IMR-90 (cell line): ENCODE measurements at regions not wholly inside any gene's neighbourhood (a gene's known extent, or its start where the extent isn't known, plus 50 kb on each side); places are given as distances from the start of the nearest gene placed in this dataset.

Experiments
- ATAC-seq: fragments of 200-7000 bp; cut with Tn5 transposase; 2 replicates; pipeline ENCODE4 v1.9.1; 2020; ENCODE audit warnings: low read depth, mild to moderate bottlenecking, moderate library complexity
- BruUV-seq: library from RNA; stranded (reverse); fragments of 400-500 nt; replicated peaks from 2 replicates; lab custom pipeline; 2021; lab: Mats Ljungman, UMichigan
- CTCF ChIA-PET: fragments of 300-600 bp; formaldehyde crosslinking; extraction: SDS; loops from one replicate; lab custom pipeline; 2021; ENCODE audit warnings: antibody characterized with exemption; lab: Yijun Ruan, JAX
- POLR2A ChIA-PET: fragments of 300-600 bp; sonication (Branson Sonifier 250); formaldehyde crosslinking; loops from one replicate; lab custom pipeline; 2022; ENCODE audit warnings: antibody characterized with exemption; ENCODE audit not compliant: unreplicated experiment; lab: Charles Lee
- DNase-seq: peaks from one replicate; pipeline ENCODE4 v3.0.0; 2013
- H2AFZ ChIP-seq: replicated peaks from 2 replicates; pipeline ENCODE3; 2013; ENCODE audit warnings: low read length, mild to moderate bottlenecking; ENCODE audit not compliant: poor library complexity
- H2AK5ac ChIP-seq: 2 replicates; pipeline ENCODE4 v1.6.1; 2013; ENCODE audit warnings: low read depth, low read length, inconsistent platforms
- H2AK9ac ChIP-seq: replicated peaks from 2 replicates; pipeline ENCODE3; 2013; ENCODE audit warnings: mild to moderate bottlenecking, low read depth, low read length, moderate library complexity; ENCODE audit not compliant: poor library complexity
- H2BK120ac ChIP-seq: 2 replicates; pipeline ENCODE4 v1.6.1; 2013; ENCODE audit warnings: low read depth, low read length, inconsistent platforms
- H2BK15ac ChIP-seq: 3 replicates; pipeline ENCODE4 v1.6.1; 2013; ENCODE audit warnings: low read depth, low read length, inconsistent platforms
- H2BK20ac ChIP-seq: 2 replicates; pipeline ENCODE4 v1.6.1; 2013; ENCODE audit warnings: low read depth, mild to moderate bottlenecking, inconsistent platforms, low read length, moderate library complexity
- H2BK5ac ChIP-seq: 2 replicates; pipeline ENCODE4 v1.6.1; 2013; ENCODE audit warnings: mild to moderate bottlenecking, low read depth, low read length, inconsistent platforms; ENCODE audit not compliant: poor library complexity, severe bottlenecking
- H3K14ac ChIP-seq: replicated peaks from 2 replicates; pipeline ENCODE4 v1.6.1; 2013; ENCODE audit warnings: low read depth, low read length, inconsistent platforms
- H3K18ac ChIP-seq: 2 replicates; pipeline ENCODE4 v1.6.1; 2013; ENCODE audit warnings: low read depth, low read length, control low read depth
- H3K23ac ChIP-seq: 2 replicates; pipeline ENCODE4 v1.6.1; 2013; ENCODE audit warnings: low read depth, low read length, inconsistent platforms
- H3K27ac ChIP-seq: 2 replicates; pipeline ENCODE4 v1.5.1; 2013; ENCODE audit warnings: mild to moderate bottlenecking, control low read depth, low read length; ENCODE audit not compliant: insufficient read depth
- H3K27me3 ChIP-seq: 2 replicates; pipeline ENCODE4 v1.6.1; 2013; ENCODE audit warnings: low read length; ENCODE audit not compliant: control insufficient read depth, insufficient read depth
- H3K36me3 ChIP-seq: 2 replicates; pipeline ENCODE4 v1.6.1; 2013; ENCODE audit warnings: low read length, mixed read lengths; ENCODE audit not compliant: control insufficient read depth, insufficient read depth
- H3K4ac ChIP-seq: 2 replicates; pipeline ENCODE4 v1.6.1; 2013; ENCODE audit warnings: low read depth, low read length, inconsistent platforms
- H3K4me1 ChIP-seq: 2 replicates; pipeline ENCODE4 v1.6.1; 2013; ENCODE audit warnings: low read length, mixed read lengths; ENCODE audit not compliant: control insufficient read depth, insufficient read depth
- H3K4me2 ChIP-seq: 2 replicates; pipeline ENCODE4 v1.6.1; 2013; ENCODE audit warnings: low read depth, mild to moderate bottlenecking, control low read depth, low read length, moderate library complexity
- H3K4me3 ChIP-seq: 2 replicates; pipeline ENCODE4 v1.5.1; 2013; ENCODE audit warnings: low read depth, mild to moderate bottlenecking, control low read depth, low read length, moderate library complexity; ENCODE audit not compliant: insufficient read depth
- H3K56ac ChIP-seq: 2 replicates; pipeline ENCODE4 v1.6.1; 2013; ENCODE audit warnings: low read length, inconsistent platforms; ENCODE audit not compliant: insufficient read depth; ENCODE audit errors: extremely low read depth
- H3K79me1 ChIP-seq, 2 experiments: 2 replicates each; pipeline ENCODE4 v1.6.1; 2013; ENCODE audit warnings: low read length in 2 of 2, inconsistent platforms in 1 of 2, low read depth in 1 of 2
- H3K9ac ChIP-seq: 2 replicates; pipeline ENCODE4 v1.6.1; 2013; ENCODE audit warnings: low read depth, low read length, control low read depth
- H3K9me1 ChIP-seq: 2 replicates; pipeline ENCODE4 v1.6.1; 2013; ENCODE audit warnings: low read length, inconsistent platforms; ENCODE audit not compliant: insufficient read depth
- H3K9me3 ChIP-seq: 2 replicates; pipeline ENCODE4 v1.6.1; 2013; ENCODE audit warnings: low read length; ENCODE audit not compliant: control insufficient read depth, insufficient read depth
- H4K20me1 ChIP-seq: 2 replicates; pipeline ENCODE4 v1.6.1; 2013; ENCODE audit warnings: low read length, inconsistent platforms; ENCODE audit not compliant: insufficient read depth
- H4K5ac ChIP-seq: 2 replicates; pipeline ENCODE4 v1.6.1; 2013; ENCODE audit warnings: mild to moderate bottlenecking, low read depth, low read length, control low read depth
- H4K8ac ChIP-seq, 2 experiments: 2 replicates each; pipeline ENCODE4 v1.6.1; 2013; ENCODE audit warnings: low read depth in 2 of 2, low read length in 2 of 2, control low read depth in 1 of 2, inconsistent platforms in 1 of 2
- H4K91ac ChIP-seq: 2 replicates; pipeline ENCODE4 v1.6.1; 2013; ENCODE audit warnings: low read depth, low read length, inconsistent platforms; ENCODE audit not compliant: insufficient read depth
- BHLHE40 ChIP-seq: fragments of 150-350 bp; IDR thresholded peaks from 2 replicates; pipeline ENCODE4 v1.6.1; 2016; ENCODE audit warnings: mild to moderate bottlenecking, low read depth, low read length
- FOS ChIP-seq: fragments of 150-350 bp; IDR thresholded peaks from 2 replicates; pipeline ENCODE4 v1.6.1; 2016; ENCODE audit warnings: low read depth, low read length
- MXI1 ChIP-seq: IDR thresholded peaks from 2 replicates; pipeline ENCODE4 v1.6.1; 2012; ENCODE audit warnings: low read depth, mild to moderate bottlenecking, low read length, moderate library complexity, borderline replicate concordance
- POLR2A ChIP-seq: IDR thresholded peaks from 2 replicates; pipeline ENCODE4 v1.6.1; 2012; ENCODE audit warnings: mild to moderate bottlenecking, low read depth, low read length
- RAD21 ChIP-seq: IDR thresholded peaks from 2 replicates; pipeline ENCODE4 v1.6.1; 2012; ENCODE audit warnings: low read length, improper control_type of control experiment
- RFX5 ChIP-seq: IDR thresholded peaks from 2 replicates; pipeline ENCODE4 v1.8.0; 2012; ENCODE audit warnings: low read depth, mild to moderate bottlenecking, low read length, moderate library complexity
- WGBS, 2 experiments: methylation state at CpG; one replicate each; pipeline versions ENCODE4 v1.1.5 to v1.1.7; 2013; ENCODE audit warnings: missing lambda C conversion rate in 2 of 2; ENCODE audit not compliant: insufficient read length in 1 of 2; ENCODE audit errors: extremely low coverage in 2 of 2; 5-methylcytosine and 5-hydroxymethylcytosine counted together
- dilution Hi-C: fragments of 300-500 bp; cut with HindIII; formaldehyde crosslinking; loops from one replicate; pipeline ENCODE4 v1.14.3; 2018; ENCODE audit warnings: low sequenced_read_pairs; ENCODE audit not compliant: unreplicated experiment
- in situ Hi-C: fragments of 300-500 bp; cut with MboI; formaldehyde crosslinking; loops from 3 replicates; pipeline ENCODE4 v1.14.3; 2019; ENCODE audit warnings: low sequenced_read_pairs, inconsistent platforms, mixed read lengths
- intact Hi-C: fragments of 100-400 bp; cut with micrococcal nuclease; formaldehyde crosslinking; loops from 2 replicates; pipeline ENCODE4 v1.10.0; 2022
- TF ChIP-seq, protein P1 (sequence below): conservative IDR thresholded peaks from 2 replicates; pipeline ENCODE4 v1.5.1; 2012; ENCODE audit warnings: mild to moderate bottlenecking, low read depth, low read length, improper control_type of control experiment
- TF ChIP-seq, protein P2 (sequence below): fragments of 150-350 bp; IDR thresholded peaks from 2 replicates; pipeline ENCODE4 v1.6.1; 2016; ENCODE audit warnings: low read depth, mild to moderate bottlenecking, low read length, moderate library complexity, borderline replicate concordance

DNA sequence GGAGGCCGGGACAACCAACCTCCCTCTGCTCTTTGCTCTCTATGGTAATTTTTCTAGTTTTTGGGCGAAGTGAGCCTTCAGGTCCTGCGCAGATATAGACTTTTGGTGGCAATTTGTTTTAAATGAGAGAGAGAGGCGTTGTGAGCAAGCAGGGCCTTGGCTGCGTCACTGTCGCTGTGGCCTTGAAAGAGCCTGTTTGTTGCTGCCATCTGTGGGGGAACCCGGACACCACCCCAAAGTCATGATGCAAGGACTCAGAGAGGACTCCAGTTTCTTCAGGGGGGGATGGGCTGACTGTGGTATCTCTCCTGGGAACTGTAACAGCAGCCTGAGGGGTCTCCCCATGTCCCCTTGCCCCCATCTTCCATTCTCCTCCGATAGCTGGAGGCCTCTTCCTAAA lies 462.7 kb upstream of the SULF2 start:
- WGBS, 2 experiments, result no CpG with 5 or more reads among the region's 8 CpGs
- dilution Hi-C loops, result no loop called here

More for the DNA sequence above, 462.7 kb upstream of the SULF2 start:
- Histone ChIP-seq H3K18ac (no peak overlapping the region), H3K14ac (no peak overlapping the region), H3K79me1 (no peaks in the 10 kb centered on the region), H3K56ac (no peak overlapping the region), H3K4ac (no peak overlapping the region), H2AFZ (no peak overlapping the region), H3K4me1 (no peaks in the 10 kb centered on the region), H4K91ac (no peak overlapping the region), H2BK15ac (no peak overlapping the region), H2AK5ac (no peak overlapping the region), H4K8ac (no peak overlapping the region), H3K4me3 (no peak overlapping the region), H3K4me2 (no peak overlapping the region), H4K5ac (no peak overlapping the region), H3K27me3 (peaks cover 2% of the 10 kb centered on the region; the same call in 1 of the 2 replicates), H3K27ac (no peak overlapping the region), H2BK120ac (no peak overlapping the region), H3K9me3 (no peaks in the 10 kb centered on the region), H2BK5ac (no peak overlapping the region), H3K9ac (no peak overlapping the region), H2BK20ac (no peak overlapping the region), H4K20me1 (no peaks in the 10 kb centered on the region), H2AK9ac (no peak overlapping the region), H3K23ac (no peak overlapping the region), H3K36me3 (no peaks in the 10 kb centered on the region), H3K9me1 (no peaks in the 10 kb centered on the region)
- ChIA-PET POLR2A (no interaction called here), CTCF (no interaction called here)
- in situ Hi-C loops (no loop called here), intact Hi-C loops (no loop called here)
- no peak for ATAC-seq
- BruUV-seq, result no TSS peak
- TF ChIP-seq RFX5 (no peak), BHLHE40 (no peak), RAD21 (no peak), POLR2A (no peak), MXI1 (no peak), FOS (no peak)
- TF ChIP-seq, protein P1, sequence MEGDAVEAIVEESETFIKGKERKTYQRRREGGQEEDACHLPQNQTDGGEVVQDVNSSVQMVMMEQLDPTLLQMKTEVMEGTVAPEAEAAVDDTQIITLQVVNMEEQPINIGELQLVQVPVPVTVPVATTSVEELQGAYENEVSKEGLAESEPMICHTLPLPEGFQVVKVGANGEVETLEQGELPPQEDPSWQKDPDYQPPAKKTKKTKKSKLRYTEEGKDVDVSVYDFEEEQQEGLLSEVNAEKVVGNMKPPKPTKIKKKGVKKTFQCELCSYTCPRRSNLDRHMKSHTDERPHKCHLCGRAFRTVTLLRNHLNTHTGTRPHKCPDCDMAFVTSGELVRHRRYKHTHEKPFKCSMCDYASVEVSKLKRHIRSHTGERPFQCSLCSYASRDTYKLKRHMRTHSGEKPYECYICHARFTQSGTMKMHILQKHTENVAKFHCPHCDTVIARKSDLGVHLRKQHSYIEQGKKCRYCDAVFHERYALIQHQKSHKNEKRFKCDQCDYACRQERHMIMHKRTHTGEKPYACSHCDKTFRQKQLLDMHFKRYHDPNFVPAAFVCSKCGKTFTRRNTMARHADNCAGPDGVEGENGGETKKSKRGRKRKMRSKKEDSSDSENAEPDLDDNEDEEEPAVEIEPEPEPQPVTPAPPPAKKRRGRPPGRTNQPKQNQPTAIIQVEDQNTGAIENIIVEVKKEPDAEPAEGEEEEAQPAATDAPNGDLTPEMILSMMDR, result no peak
- TF ChIP-seq, protein P2, sequence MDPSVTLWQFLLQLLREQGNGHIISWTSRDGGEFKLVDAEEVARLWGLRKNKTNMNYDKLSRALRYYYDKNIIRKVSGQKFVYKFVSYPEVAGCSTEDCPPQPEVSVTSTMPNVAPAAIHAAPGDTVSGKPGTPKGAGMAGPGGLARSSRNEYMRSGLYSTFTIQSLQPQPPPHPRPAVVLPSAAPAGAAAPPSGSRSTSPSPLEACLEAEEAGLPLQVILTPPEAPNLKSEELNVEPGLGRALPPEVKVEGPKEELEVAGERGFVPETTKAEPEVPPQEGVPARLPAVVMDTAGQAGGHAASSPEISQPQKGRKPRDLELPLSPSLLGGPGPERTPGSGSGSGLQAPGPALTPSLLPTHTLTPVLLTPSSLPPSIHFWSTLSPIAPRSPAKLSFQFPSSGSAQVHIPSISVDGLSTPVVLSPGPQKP, result no peak
- no peak for DNase-seq
